NCI-H82 treated with DMSO at 0.1 percent for 48 hours (cell line): ENCODE measurements at regions not wholly inside any gene's neighbourhood (a gene's known extent, or its start where the extent isn't known, plus 50 kb on each side); places are given as distances from the start of the nearest gene placed in this dataset.
"Not testable (repeated sequence)": the region's sequence is repeated elsewhere in the genome, so short reads cannot be mapped to it uniquely, and the experiment has no call there.

Experiments used
- DNase-seq: peaks from one replicate; lab custom pipeline; 2025; ENCODE audit not compliant: unreplicated experiment; lab: John Stamatoyannopoulos, UW

DNA sequence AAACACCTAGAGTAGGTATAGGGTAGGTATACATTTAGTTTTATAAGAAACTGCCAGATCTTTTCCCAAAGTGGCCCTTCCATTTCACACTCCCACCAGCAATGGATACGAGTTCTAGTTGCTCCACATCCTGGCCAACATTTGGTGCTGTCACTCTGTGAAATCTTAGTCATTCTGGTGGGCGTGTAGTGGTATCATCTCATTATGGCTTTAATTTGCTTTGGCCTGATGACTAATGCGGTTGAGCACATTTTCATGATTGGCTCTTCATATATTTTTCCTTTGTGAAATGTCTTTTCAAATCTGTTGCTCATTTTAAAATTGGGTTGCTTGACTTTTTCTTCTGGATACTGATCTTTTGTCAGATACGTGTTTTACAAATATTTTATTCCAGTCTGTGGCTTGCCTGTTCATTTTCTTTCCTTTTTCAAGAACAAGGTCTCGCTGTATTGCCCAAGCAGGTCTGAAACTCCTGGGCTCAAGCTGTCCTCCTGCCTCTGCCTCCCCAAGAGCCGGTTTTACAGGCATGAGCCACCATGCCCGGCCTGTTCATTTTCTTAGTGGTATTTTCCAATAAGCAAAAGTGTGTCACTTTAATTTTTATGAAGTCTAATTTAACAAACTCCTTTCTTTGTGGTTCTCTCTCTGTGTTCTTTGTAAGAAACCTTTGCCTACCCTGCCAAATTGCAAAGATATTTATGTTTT lies 192.4 kb downstream of the SEC14L1 start:
- DNase-seq = no peak

DNA sequence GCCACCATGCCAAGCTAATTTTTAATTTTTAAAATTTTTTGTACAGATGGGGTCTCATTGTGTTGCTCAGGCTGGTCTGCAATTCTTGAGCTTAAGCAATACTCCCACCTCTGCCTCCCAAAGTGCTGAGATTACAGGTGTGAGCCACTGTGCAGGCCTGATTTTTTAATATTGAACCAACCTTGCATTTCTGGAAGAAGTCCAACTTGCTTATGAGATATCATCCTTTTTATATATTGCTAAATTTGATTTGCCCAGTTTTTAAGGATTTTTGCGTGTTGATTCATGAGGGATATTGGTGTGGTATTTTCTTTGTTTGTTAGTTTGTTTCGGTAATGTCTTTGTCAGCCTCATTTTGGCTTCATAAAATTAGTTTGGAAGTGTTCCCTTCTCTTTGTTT lies 196.4 kb downstream of the SEC14L1 start:
- DNase-seq = no peak

DNA sequence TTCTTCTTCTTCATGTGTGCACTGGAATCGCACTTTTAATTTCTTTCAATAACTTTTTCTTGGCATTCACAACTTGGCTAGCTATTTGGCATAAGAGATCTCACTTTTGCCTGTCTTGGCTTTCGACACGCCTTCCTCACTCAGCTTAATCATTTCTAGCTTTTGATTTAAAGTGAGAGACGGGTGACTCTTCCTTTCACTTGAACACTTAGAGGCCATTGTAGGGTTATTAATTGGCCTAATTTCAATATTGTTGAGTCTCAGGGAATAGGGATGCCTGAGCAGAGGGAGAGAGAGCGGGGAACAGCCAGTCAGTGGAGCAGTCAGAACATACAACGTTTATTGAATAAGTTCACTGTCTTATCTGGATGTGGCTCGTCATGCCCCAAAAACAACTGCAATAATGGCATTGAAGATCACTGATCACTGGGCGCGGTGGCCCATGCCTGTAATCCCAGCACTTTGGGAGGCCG lies 200.3 kb downstream of the SEC14L1 start:
- DNase-seq = no peak

DNA sequence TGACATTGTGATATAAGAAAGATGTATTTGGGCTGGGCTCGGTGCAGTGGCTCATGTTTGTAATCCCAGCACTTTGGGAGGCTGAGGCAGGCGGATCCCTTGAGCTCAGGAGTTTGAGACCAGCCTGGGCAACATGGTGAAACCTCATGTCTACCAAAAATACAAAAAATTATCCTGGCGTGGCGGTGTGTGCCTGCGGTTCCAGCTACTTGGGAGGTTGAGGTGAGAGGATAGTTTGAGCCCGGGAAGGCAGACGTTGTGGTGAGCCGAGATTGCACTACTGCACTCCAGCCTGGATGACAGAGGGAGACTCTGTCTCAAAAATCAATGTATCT lies 201.9 kb downstream of the SEC14L1 start:
- not testable (repeated sequence) for DNase-seq

DNA sequence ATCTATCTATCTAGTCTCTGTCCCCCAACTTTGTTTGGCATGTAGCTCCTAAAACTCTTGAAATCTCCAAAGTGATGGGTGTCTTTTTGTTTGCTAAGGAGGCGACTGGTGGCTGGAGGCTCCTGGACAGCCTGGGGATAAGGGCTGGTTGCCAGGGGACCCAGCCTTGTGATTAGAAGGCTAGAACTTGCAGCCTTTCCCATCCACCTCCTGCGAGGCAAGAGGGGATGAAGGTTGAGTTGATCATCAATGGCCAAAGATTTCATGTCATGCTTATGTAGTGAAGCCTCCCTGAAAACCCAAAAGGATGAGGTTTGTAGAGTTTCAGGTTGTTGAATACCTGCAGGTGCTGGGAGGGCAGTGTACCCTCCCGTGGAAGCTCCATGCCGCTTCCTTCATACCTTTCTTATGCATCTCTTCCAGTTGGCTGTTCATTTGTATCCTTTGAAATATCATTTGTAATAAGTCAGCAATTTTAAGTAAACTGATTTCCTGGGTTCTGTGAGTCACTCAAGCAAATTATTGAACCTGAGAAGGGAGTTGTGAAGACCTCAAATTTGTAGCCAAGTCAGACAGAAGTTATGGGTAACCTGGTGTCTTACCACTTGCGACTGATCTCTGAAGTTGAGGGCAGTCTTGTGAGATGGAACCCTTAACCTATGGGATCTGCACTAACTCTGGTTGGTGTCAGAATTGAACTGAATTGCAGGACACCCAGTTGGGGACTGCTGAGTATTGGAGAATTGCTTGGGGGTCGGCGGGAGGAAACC lies 202.4 kb downstream of the SEC14L1 start:
- no peak for DNase-seq

DNA sequence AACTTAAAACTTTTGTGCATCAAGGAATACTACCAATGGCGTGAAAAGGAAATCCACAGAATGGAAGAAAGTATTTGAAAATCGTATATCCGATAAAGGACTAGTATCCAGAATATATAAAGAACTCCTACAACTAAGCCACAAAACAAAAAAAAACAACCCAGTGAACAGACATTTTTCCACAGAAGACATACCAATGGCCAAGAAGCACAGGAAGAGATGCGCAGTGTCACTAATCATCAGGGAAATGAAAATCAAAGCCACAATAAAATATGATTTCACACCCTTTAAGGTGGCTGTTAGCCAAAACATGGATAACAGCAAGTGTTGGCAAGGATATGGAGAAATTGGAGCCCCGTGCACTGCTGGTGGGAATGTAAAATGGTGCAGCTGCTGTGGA lies 203.3 kb downstream of the SEC14L1 start:
- DNase-seq = no peak

DNA sequence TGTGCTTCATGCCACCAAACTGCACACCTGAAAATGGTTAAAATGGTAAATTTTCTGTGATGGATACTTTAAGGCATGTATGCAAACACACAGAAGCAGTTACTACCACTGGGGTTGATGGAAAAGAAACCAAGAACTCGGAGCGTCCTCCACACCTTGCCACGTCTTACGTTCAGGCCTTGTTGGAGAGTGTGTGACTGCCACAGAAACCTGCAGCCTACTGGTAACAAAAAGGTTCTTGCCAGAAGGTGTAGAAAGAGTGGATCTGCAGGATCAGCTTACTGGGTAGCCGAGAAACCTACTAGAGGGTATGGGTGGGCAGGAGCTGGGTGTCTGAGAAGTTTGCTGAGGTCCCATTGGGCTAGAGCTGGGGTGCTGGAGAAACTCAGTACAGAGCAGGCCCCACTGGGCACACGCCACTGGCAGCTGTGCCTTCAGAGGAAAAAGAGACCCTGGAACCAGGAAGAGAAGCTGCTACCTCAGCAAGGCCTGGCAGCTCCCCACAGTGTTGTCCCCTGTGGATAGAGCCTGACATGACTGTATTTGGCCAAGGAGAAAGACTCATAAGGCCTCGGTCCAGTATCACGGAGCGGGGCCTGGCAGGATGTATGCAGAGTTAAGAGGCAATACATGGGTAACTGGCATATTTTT lies 204.6 kb downstream of the SEC14L1 start:
- DNase-seq = no peak

DNA sequence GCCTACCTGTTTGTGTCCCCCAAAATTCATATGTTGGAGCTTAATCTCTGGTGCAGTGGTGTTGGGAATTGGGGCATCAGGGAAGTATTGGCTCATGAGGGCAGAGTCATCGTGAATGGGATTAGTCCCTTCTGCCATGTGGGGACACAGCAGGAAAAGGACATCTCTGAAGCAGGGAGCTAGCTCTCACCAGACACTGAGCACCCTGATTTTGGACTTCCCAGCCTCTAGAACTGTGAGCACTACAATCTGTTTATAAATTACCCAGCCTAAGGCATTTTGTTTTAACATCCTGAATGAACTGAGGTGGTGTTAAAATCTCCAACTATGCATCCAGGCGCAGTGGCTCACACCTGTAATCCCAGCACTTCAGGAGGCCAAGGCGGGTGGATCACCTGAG lies 206.0 kb downstream of the SEC14L1 start:
- no peak for DNase-seq

DNA sequence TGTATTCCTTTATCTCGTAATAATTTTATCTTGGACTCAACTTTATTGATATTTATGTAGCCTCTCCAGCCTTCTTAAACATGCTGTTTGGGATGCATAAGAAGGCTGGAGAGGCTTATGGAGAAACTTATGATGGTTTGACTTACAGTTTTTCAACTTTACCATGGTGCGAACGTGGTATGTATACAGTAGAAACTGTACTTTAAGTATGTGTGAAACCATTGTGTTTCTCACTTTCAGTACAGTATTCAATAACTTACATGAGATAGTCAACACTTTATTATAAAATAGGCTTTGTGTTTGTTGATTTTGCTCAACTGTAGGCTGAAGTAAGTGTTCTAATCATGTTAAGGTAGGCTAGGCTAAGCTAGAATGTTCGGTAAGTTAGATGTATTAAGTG lies 206.8 kb downstream of the SEC14L1 start:
- no peak for DNase-seq

DNA sequence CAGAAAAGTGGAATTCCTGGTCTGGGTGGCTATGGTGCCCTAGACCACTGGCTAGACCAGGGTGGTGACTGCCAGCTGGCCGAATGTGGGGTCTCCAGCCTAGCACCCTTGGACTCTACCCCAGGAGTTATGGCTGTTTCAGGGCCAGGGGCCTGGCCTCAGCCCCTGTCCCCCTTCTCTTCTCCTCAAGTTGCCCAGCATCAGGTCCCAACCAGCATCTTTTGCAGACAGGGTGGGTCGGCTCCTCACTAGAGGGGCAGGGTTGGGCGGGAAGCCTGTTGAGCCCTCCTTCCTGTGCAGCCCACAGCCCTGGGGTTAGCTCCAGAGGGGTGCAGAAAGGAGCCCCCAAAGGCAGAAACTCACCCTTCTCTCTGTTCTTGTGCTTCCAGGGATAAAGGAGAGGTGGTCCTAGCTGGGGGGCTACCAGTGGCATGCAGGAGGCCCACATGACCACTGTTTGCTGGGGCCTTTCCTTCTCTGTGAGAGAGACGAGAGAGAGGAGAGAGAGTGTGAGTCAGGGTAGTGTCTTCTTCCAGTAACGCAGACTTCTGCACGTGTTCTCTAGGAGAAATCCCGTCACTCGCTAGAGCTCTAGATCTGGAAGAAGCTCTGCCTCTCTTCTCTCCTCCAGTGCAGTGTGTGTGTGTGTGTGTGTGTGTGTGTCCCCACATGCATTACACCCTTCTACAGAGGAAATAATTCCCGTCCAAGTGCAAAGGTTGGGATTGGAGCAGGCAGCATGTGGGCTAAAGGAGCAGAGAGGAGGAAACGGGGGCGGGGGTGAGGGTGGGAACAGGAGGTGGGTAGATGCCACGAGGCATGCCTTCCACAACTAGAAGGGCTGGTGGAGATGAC lies 209.4 kb downstream of the SEC14L1 start:
- DNase-seq = no peak

DNA sequence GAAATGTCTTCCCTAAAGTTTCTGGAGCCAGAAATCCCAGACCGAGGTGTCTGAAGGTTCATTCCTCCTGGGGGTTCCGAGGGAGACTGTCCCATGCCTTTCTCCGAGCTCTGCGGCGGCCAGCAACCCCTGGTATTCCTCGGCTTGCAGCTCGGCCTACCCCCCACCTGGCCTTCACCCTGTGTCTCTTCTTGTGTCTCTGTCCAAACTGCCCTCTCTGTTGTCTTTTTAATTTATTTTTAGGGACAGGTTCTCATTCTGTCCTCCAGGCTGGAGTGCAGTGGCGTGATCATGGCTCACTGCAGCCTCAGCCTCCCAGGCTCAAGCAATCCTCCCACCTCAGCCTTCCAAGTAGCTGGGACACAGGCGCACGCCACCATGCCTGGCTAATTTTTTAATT lies 211.7 kb downstream of the SEC14L1 start:
- no peak for DNase-seq

DNA sequence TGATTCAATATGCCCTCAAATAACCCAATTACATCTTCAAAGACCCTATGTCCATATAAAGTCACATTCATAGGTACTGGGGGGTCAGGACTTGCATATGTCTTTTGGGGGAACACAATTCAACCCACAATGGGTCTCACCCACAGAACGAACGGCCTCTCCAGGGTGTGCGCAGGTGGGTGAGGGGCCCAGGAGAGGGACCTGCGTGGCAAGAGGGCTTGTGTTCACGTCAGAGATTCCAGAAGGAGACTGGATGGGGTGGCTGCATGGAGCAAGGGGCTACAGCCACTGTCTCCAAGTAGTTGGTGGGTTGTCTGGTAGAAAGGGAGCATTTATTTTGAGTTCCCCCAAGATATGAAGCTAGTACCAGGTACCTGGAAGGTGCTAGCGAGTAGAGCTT lies 212.2 kb downstream of the SEC14L1 start:
- DNase-seq = no peak

DNA sequence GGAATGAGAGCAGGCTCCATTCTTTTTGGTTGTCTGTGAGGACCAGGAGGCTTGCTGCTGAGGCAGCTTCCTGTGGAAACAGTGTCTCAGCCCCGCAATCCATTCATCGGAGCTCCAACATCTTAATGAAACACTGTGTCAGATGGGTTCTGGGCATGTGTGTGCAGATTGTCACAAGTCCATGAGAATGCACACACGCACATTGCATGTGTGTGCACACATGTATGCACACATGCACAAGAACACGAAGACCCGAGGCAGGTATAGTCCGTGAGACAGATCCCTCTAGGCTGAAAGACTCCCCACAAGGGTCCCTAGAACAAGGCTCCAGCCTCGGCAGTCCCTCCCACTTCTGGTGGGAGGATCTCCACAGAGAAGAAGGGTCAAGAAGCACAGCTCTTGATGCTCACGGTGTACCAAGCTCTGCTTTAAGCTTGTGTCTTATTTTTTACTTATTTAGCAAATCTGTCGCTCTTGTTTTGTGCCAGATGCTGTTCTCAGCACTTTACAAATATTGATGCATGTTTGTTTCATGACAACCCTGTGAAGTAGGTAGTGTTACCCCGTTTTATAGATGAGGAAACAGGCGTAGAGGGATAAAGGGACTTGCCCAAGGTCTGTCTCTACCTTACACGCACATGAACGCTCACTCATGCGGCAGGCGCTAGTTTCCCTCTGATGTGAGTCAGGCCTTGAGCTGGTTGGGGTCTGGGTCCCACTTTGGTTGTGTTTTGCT lies 213.1 kb downstream of the SEC14L1 start:
- no peak for DNase-seq

DNA sequence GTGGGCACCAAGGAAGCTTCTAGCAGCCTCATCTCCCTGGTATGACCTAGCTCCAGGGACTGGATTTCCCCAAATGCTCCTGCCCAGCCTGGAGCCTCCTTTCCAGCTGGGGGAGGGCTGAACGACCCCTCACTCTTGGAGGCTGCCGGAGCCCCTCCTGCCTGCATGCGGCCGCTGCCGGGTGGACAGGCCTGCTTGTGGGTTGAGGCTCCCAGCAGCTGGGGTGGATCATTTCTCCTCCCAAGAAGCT lies 213.6 kb downstream of the SEC14L1 start:
- no peak for DNase-seq

DNA sequence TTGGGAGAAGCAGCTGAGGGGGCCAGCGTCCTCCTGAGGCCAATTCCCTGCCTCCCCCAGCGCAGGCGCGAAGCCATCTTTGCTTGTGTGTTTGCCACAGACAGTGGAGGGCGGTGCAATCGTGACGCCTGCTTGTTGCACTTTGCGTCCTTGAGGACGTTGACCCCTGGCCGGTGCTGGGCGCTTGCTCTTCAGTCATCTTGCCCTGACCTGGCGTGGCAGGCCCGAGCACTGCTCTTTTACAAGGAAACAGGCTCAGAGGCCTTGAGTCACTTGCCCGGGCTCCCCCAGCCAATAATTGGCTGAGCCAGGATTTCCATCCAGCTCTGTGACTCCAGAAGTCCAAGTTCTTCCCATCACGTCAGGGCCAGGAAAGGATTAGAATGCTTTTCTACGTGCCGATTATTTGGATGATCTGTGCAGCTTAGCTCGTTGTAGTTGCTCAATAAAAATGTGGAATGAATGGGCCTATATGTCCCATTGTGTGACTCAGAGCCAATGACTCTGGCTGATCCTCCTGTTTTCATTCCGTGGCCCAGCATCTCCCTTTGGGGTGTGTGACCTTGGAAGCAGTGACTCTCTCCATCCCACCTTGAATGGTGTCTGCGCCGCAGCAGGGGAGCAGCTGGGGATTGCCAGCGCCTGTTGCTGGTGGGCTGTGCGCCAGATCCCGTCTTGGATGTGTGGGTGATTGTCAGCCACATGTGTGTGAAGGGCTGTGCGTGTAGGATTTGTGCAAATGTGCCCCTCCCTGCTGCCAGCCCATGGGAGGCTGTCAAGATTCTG lies 214.1 kb downstream of the SEC14L1 start:
- no peak for DNase-seq

DNA sequence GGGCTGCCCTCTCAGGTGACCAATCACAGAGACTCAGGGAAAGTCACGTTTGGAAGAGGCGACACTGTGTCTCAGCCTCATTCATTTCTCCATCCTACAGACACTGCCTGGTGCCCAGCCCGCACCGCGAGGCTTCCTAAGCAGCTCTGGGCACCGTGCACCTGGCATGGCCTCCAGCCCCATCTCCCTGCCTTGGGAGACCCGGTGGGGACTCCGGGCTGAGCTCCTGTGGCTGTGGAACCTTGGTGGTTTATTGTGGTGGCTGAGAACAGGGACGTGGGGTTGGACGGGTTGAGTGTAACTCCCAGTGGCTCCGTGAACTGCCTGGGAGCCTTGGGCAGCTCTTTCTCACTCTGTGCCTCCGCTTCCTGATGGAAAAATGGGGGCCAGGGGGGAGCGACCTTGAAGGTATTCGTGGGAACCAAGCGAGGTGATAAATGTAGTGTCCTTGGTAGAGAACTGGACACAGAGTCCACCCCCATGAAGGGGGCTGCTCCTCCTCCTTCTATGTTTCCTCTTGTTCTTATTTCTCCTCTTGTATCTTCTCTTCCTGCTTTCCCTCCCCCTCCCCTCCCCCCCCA lies 215.4 kb downstream of the SEC14L1 start:
- no peak for DNase-seq

DNA sequence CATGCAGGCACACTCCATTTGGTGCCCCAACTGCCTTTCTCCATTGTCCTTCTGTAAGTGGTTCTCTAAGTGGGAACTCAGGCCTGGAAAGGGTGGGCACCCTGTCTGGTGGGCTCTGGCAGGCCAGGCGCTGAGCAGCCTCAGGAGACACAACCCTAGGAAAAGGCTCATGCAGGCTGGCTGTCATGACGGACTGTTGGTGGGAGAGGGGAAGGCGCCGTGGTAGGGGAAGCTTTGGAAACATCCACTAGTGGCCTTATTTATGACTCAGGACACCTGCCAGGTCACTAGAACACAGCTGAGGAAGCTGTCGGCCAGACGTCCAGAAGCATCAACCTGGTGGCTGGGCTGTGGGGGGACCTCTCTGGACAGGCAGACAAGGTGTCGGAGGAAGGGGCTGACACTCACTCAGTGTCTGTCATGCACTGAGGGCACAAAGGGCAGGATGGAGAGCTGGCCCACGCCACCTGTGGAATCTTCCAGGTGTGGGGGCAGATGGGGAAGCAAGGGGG lies 216.0 kb downstream of the SEC14L1 start:
- no peak for DNase-seq

DNA sequence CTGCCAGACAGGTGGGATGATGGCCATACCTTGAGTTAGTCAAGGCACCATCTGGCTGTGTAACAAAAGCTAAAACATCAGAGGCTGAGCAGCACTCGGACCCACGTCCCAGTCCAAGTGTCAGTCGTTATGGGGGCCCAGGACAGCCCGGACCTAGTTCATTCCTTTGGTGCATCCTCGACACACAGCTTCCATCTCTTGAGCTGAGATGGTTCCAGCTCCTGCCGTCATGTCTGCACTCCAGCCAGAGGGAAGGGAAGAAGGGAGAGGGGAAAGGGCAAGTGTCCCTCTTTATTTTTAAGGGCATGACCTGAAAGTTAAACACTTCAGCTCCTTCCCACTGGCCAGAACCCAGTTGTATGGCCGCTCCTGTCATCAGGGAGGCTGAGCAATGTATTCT lies 218.0 kb downstream of the SEC14L1 start:
- no peak for DNase-seq

DNA sequence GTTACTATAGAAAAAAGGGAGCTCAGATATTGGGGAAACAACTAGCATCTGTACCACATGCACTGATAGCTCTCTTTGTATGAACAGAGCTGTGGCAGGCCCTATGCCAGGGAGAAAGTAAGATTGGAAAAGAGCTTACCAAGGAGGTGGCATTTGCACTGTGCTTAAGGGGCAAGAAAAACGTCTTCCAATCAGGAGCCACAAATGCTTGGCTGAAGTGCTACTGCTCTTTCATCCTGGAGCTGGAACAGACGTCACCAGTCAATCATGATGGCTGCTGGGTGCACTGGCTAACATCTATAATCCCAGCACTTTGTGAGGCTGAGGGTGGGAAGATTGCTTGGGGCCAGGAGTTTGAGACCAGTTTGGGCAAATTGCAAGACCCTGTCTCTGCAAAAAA lies 218.5 kb downstream of the SEC14L1 start:
- no peak for DNase-seq
